ENCODE measurements at regions not wholly inside any gene's neighbourhood (a gene's known extent, or its start where the extent isn't known, plus 50 kb on each side); places are given as distances from the start of the nearest gene placed in this dataset.

DNA sequence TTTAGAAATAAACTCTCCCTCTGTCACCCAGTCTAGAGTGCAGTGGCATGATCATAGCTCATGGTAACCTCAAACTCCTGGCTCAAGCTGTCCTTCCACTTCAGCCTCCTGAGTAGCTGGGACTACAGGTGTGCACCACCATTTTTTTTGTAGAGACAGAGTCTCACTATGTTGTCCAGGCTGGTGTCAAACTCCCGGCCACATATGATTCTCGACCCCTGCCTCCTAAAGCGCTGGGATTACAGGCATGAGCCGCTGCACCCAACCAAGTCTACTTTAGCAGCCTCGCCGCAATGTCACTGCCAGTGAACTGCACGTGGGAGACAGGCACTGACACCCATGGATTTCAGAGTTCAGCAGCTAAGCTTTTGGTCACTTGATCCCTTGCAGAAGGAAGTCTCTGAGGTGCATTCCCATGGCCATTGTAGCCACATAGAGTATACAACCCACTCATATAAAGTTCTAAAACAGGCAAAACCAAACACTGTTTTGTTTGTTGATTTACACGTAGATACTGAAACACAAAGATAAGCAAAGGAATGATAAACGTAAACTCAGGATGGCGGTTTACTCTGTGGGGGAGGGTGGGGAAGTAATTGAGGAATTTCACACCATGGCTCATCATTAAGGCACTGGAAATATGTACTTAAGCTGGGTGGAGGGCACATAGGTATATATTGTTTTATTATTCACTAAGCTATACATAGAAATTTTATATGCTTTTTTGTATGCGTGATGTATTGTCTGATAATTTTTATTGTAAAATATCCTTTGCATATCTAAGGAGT, 115.0 kb downstream of the MEX3B start:
- Histone ChIP-seq H3K4me3 (no peak overlapping the region), H3K36me3 (replicated peaks in 1 of 2; ENCODE audit: insufficient read depth in 1 of 2, low read depth in 2 of 2) (no peaks in the 10 kb centered on the region), H3K9me3 (no peaks in the 10 kb centered on the region), H3K27me3 (no peaks in the 10 kb centered on the region), H3K27ac (no peak overlapping the region), H3K4me1 (no peaks in the 10 kb centered on the region)
- TF ChIP-seq, protein P1, sequence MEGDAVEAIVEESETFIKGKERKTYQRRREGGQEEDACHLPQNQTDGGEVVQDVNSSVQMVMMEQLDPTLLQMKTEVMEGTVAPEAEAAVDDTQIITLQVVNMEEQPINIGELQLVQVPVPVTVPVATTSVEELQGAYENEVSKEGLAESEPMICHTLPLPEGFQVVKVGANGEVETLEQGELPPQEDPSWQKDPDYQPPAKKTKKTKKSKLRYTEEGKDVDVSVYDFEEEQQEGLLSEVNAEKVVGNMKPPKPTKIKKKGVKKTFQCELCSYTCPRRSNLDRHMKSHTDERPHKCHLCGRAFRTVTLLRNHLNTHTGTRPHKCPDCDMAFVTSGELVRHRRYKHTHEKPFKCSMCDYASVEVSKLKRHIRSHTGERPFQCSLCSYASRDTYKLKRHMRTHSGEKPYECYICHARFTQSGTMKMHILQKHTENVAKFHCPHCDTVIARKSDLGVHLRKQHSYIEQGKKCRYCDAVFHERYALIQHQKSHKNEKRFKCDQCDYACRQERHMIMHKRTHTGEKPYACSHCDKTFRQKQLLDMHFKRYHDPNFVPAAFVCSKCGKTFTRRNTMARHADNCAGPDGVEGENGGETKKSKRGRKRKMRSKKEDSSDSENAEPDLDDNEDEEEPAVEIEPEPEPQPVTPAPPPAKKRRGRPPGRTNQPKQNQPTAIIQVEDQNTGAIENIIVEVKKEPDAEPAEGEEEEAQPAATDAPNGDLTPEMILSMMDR (IDR thresholded peaks at IDR 0.05), result no peak
- no peak for TF ChIP-seq POLR2A (IDR thresholded peaks at IDR 0.05)
- DNase-seq (no peak), ATAC-seq (no peak)
- intact Hi-C loops (cut with DNase I), result no loop called here
- WGBS, 2 donors, result 58 to 65% methylated on average over 11 of the region's 11 CpGs

DNA sequence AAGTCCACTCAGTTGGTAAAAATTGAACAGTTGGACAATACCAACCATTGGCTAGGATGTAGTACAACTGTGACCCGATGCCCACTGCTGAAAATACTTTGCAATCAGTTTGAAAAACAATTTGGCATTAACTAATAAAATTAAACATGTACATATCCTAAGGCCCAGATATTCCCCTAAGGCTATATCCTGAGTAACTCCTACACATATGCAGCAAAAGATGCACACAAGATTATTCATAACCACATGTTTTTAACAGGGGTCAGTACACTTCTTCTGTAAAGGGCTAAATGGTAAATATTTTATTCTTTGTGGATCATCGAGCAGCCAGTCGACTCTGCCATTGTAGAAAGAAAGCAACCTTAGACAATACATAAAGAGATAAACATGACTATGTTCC, 116.3 kb downstream of the MEX3B start:
- H3K4me3 ChIP-seq, result no peak overlapping the region
- 76 to 81% methylated on average over 3 of the region's 3 CpGs for WGBS, 2 donors
- no peaks in the 10 kb centered on the region for H3K27me3 ChIP-seq
- no peaks in the 10 kb centered on the region for H3K4me1 ChIP-seq
- H3K27ac ChIP-seq, result no peak overlapping the region
- DNase-seq (no peak), ATAC-seq (no peak)
- TF ChIP-seq POLR2A (IDR thresholded peaks at IDR 0.05), result no peak
- TF ChIP-seq, protein P1 (IDR thresholded peaks at IDR 0.05), result no peak
- H3K36me3 ChIP-seq (replicated peaks in 1 of 2; ENCODE audit: insufficient read depth in 1 of 2, low read depth in 2 of 2), result no peaks in the 10 kb centered on the region
- H3K9me3 ChIP-seq, result no peaks in the 10 kb centered on the region
- intact Hi-C loops (cut with DNase I), result no loop called here

DNA sequence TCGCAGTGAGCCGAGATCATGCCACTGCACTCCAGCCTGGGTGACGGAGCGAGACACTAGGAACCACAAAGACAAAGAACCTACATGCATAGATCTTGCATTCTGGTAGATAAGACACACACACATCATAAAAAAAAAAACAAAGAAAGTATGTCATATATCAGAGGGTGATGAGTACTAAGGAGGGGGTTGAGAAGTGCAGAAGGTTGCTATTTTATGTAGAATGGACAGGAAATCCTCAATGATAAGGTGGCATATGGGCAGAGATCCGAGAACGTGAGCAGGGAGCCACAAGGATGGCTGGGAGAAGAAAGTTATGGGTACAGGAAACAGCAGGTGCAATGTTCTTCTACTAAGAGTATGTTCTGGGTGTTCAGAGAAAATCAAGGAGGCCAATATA, 118.8 kb downstream of the MEX3B start:
- TF ChIP-seq, protein P1 (IDR thresholded peaks at IDR 0.05), result no peak
- TF ChIP-seq POLR2A (IDR thresholded peaks at IDR 0.05), result no peak
- 86 to 89% methylated on average over 6 of the region's 6 CpGs for WGBS, 2 donors
- ATAC-seq, result no peak
- intact Hi-C loops (cut with DNase I), result no loop called here
- H3K27ac ChIP-seq, result no peak overlapping the region
- no peak overlapping the region for H3K4me3 ChIP-seq
- no peaks in the 10 kb centered on the region for H3K27me3 ChIP-seq
- H3K4me1 ChIP-seq, result no peaks in the 10 kb centered on the region
- DNase-seq, result no peak
- no peaks in the 10 kb centered on the region for H3K36me3 ChIP-seq (replicated peaks in 1 of 2; ENCODE audit: insufficient read depth in 1 of 2, low read depth in 2 of 2)
- no peaks in the 10 kb centered on the region for H3K9me3 ChIP-seq

DNA sequence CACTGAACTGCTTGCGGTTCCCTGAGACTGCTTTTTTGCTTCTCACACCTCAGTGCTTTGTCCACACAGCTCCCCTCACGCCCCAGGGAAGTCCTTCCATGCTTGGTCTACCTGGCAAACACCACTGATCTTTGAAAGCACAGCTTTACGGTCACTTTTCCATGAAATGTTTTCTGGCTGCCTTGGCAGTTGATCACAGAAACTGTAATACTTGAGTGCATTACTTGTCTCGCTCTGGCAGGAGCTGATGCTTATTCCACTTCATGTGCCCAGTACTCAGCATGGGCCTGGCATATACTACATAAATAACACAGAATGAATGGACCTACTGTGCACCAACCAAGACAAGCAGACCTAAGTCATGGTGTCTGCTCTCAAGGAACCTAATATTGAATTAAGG, 121.1 kb downstream of the MEX3B start:
- intact Hi-C loops (cut with DNase I), result no loop called here

More for the DNA sequence above, 121.1 kb downstream of the MEX3B start:
- 86 to 87% methylated on average over 4 of the region's 4 CpGs for WGBS, 2 donors
- DNase-seq, result no peak
- peaks cover 0 to under 1% (median 0%) of the 10 kb centered on the region in 3 donors for H3K9me3 ChIP-seq
- no peak for TF ChIP-seq POLR2A (IDR thresholded peaks at IDR 0.05)
- TF ChIP-seq, protein P1 (IDR thresholded peaks at IDR 0.05), result no peak
- ATAC-seq, result no peak
- H3K27me3 ChIP-seq, result no peaks in the 10 kb centered on the region
- H3K4me1 ChIP-seq, result no peaks in the 10 kb centered on the region
- H3K36me3 ChIP-seq (replicated peaks in 1 of 2; ENCODE audit: insufficient read depth in 1 of 2, low read depth in 2 of 2), result no peaks in the 10 kb centered on the region
- no peak overlapping the region for H3K4me3 ChIP-seq
- no peak overlapping the region for H3K27ac ChIP-seq
